ENCODE measurements at regions not wholly inside any gene's neighbourhood (a gene's known extent, or its start where the extent isn't known, plus 50 kb on each side); places are given as distances from the start of the nearest gene placed in this dataset.

DNA sequence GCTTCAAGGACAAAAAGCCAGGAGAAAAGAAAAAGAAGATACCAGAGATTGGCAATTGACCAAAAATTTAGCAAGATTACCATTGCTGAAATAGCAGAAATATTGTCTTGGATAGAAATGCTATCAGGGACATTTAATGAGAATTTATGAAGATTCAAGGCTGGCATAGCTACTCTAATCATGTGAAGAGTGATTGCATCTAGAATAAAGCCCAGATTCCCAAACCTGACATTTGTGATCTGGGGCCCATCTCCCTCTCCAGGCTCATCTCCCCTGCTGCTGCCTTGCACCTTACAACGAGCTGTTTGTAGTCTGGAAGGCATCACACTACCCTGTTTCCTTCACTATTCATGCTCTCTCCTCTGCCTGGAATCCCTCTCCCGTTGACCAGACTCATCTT is 114.5 kb downstream of the C9orf152 start:
- TF ChIP-seq, protein P1, sequence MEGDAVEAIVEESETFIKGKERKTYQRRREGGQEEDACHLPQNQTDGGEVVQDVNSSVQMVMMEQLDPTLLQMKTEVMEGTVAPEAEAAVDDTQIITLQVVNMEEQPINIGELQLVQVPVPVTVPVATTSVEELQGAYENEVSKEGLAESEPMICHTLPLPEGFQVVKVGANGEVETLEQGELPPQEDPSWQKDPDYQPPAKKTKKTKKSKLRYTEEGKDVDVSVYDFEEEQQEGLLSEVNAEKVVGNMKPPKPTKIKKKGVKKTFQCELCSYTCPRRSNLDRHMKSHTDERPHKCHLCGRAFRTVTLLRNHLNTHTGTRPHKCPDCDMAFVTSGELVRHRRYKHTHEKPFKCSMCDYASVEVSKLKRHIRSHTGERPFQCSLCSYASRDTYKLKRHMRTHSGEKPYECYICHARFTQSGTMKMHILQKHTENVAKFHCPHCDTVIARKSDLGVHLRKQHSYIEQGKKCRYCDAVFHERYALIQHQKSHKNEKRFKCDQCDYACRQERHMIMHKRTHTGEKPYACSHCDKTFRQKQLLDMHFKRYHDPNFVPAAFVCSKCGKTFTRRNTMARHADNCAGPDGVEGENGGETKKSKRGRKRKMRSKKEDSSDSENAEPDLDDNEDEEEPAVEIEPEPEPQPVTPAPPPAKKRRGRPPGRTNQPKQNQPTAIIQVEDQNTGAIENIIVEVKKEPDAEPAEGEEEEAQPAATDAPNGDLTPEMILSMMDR (IDR thresholded peaks at IDR 0.05) = no peak
- no peak for TF ChIP-seq POLR2A (IDR thresholded peaks at IDR 0.05)

Data from testis (tissue), 2 donors.